Prostate gland (tissue), 2 donors: ENCODE measurements at regions not wholly inside any gene's neighbourhood (a gene's known extent, or its start where the extent isn't known, plus 50 kb on each side); places are given as distances from the start of the nearest gene placed in this dataset.

Source experiments
- POLR2A ChIP-seq: fragments of 450-650 bp; IDR thresholded peaks from one replicate; pipeline ENCODE4 v1.6.1; 2016; ENCODE audit warnings: antibody characterized with exemption, mild to moderate bottlenecking
- TF ChIP-seq, protein P1 (sequence below), 4 experiments: fragments of 200-600 bp in 2 of 4; fragments of 450-650 bp in 2 of 4; sonication (generic) in 2 of 4; IDR thresholded peaks; 1 replicate in 3 of 4; 2 replicates in 1 of 4; pipeline ENCODE4 v1.5.1; 2016 to 2019; ENCODE audit warnings: antibody characterized with exemption in 4 of 4, mild to moderate bottlenecking in 2 of 4, moderate library complexity in 2 of 4

- TF ChIP-seq, protein P1, sequence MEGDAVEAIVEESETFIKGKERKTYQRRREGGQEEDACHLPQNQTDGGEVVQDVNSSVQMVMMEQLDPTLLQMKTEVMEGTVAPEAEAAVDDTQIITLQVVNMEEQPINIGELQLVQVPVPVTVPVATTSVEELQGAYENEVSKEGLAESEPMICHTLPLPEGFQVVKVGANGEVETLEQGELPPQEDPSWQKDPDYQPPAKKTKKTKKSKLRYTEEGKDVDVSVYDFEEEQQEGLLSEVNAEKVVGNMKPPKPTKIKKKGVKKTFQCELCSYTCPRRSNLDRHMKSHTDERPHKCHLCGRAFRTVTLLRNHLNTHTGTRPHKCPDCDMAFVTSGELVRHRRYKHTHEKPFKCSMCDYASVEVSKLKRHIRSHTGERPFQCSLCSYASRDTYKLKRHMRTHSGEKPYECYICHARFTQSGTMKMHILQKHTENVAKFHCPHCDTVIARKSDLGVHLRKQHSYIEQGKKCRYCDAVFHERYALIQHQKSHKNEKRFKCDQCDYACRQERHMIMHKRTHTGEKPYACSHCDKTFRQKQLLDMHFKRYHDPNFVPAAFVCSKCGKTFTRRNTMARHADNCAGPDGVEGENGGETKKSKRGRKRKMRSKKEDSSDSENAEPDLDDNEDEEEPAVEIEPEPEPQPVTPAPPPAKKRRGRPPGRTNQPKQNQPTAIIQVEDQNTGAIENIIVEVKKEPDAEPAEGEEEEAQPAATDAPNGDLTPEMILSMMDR (IDR thresholded peaks at IDR 0.05): no peak
- TF ChIP-seq POLR2A: no peak
Observed at GRCh38 chr3:83131236-83131635, 1369.8 kb upstream of the GBE1 start.
